OCI-LY1 (cell line): ENCODE measurements at regions not wholly inside any gene's neighbourhood (a gene's known extent, or its start where the extent isn't known, plus 50 kb on each side); places are given as distances from the start of the nearest gene placed in this dataset.

ENCODE experiments used
- CTCF ChIP-seq: fragments of 200-600 bp; sonication (generic), shearing (Covaris generic); IDR thresholded peaks from 2 replicates; pipeline ENCODE4 v1.5.1; 2017; ENCODE audit warnings: mild to moderate bottlenecking, antibody characterized with exemption, low read length, moderate library complexity, mixed read lengths
- EZH2 ChIP-seq: fragments of 200-600 bp; sonication (generic), shearing (Covaris generic); IDR thresholded peaks from 2 replicates; pipeline ENCODE4 v1.8.0; 2017; ENCODE audit warnings: borderline replicate concordance, mixed run types, mild to moderate bottlenecking, antibody characterized with exemption, low read length, moderate library complexity, mixed read lengths

- no peak for TF ChIP-seq CTCF
- TF ChIP-seq EZH2: no peak
These were observed 392.4 kb upstream of the PROK2 start for GRCh38 chr3:72177075-72178050.
